ENCODE measurements at regions not wholly inside any gene's neighbourhood (a gene's known extent, or its start where the extent isn't known, plus 50 kb on each side); places are given as distances from the start of the nearest gene placed in this dataset.
"Not testable (repeated sequence)": the region's sequence is repeated elsewhere in the genome, so short reads cannot be mapped to it uniquely, and the experiment has no call there.

- no peak for DNase-seq (ENCODE audit: low read depth)
Observed at GRCh38 chr20:48381353-48382120, 446.3 kb downstream of the PREX1 start.

DNA sequence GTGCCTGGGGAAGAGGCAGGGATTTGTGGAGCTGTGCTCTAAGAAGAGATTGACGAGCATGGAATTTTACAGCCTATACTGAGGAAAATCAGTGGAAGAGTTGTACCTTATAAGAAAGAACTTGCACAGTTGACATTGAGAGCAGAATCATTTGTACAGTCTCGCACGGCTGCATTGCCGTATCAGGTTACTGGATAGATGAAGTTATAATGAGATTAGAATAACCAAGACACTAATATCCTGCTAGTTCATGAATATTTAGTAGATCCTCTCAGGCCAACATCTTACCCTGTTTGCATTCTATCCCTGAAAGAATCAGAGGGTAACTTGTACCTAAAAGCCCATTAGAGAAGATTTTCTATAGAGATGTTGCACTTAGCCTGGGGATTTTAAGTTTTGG is 447.1 kb downstream of the PREX1 start:
- DNase-seq (ENCODE audit: low read depth) = no peak

- no peak for DNase-seq (ENCODE audit: low read depth)
Observed at GRCh38 chr20:48378976-48379675, 448.7 kb downstream of the PREX1 start.

- no peak for DNase-seq (ENCODE audit: low read depth)
Observed at GRCh38 chr20:48377940-48378339, 449.9 kb downstream of the PREX1 start.

- DNase-seq (ENCODE audit: low read depth) = no peak
Observed at GRCh38 chr20:48375804-48376203, 452.0 kb downstream of the PREX1 start.

GRCh38 chr20:48374991-48375595 is 452.7 kb downstream of the PREX1 start:
- DNase-seq (ENCODE audit: low read depth) = no peak

DNA sequence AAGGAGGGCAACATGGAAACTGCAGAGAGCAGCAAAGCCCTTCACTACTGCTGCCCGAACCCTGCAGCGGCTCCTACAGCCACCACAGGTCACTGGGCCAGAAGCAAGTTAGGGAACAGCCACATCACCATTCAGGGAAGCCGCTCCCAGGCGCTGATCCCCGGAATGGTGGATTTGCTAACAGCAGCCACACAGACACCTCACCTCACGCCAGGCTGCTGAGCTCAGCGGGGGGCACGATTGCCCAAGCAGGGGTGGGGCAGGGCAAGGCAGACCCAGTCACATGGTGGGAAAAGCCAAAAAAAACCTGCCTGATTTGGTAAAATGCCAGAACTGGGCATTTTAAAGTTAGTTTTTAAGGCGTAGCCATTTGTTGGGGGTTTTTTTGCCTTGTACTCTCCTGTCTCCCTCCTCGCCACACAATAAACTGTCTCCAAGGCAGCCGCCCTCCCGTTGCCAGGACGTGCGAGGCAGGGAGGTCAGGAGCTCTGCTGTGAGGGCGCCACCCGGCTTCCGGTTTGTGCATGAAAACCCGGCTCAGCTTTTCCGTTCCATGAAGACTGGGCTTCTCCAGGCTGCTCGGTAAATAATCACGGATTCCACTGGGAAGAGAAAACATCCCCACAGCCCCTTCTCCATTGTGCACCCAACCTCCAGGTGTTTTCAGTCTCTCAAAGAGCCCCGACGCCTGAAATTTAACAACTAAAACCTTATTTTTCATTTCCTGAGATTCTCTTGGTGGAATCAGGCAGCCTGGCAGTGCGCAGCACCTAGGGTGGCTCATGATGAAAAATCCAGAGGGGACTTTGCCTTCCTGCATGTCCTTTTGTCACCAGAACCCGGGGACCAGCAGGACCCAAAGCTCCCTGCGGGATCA is 453.5 kb downstream of the PREX1 start:
- DNase-seq (ENCODE audit: low read depth) = not testable (repeated sequence)

- no peak for DNase-seq (ENCODE audit: low read depth)
Observed at GRCh38 chr20:48373555-48373934, 454.3 kb downstream of the PREX1 start.

GRCh38 chr20:48372851-48373554 is 454.8 kb downstream of the PREX1 start:
- DNase-seq (ENCODE audit: low read depth) = not testable (repeated sequence)

- no peak for DNase-seq (ENCODE audit: low read depth)
Observed at GRCh38 chr20:48371211-48371610, 456.6 kb downstream of the PREX1 start.

DNA sequence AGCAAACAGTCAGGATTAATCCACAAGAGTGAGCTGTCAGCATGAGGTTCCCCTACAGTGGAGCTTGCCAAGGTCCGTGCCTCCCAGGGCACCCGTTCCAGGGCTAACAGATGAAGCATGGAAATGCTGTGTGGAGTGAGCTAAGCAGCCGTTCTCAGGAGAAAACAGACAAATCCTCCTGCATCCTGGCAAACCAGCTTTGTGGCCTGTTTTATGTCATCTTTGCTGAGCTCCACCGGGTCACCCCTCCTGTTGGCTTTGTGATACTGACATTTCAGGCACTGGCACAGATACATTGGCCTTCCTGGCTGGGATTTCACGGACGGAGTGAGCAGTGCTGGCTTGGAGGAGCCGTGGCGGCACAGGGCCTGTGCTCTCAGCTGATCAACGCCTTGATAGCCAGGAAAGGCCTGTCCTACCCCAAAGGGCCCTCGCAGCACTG is 459.2 kb downstream of the PREX1 start:
- not testable (repeated sequence) for DNase-seq (ENCODE audit: low read depth)

- DNase-seq (ENCODE audit: low read depth) = not testable (repeated sequence)
Observed at GRCh38 chr20:48367541-48368358, 460.0 kb downstream of the PREX1 start.

DNA sequence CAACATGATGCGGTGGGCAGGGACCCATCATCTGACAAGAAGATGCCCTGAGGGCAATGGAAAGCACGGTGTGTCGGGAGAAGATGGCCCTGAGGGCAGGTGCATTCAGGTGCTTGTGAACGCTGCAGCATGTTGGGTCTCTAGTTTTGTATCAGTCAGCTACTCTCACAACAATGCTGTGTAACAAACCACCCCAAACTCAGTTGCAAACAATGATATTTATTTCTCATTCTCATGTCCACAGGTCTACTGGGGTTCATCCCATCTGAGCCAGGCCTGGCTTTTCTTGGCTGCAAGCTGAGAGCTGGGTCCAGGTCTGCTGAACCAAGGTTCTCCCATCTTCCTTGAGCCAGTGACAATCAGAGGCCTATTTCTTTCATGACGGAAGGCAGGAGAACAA is 461.6 kb downstream of the PREX1 start:
- no peak for DNase-seq (ENCODE audit: low read depth)

DNA sequence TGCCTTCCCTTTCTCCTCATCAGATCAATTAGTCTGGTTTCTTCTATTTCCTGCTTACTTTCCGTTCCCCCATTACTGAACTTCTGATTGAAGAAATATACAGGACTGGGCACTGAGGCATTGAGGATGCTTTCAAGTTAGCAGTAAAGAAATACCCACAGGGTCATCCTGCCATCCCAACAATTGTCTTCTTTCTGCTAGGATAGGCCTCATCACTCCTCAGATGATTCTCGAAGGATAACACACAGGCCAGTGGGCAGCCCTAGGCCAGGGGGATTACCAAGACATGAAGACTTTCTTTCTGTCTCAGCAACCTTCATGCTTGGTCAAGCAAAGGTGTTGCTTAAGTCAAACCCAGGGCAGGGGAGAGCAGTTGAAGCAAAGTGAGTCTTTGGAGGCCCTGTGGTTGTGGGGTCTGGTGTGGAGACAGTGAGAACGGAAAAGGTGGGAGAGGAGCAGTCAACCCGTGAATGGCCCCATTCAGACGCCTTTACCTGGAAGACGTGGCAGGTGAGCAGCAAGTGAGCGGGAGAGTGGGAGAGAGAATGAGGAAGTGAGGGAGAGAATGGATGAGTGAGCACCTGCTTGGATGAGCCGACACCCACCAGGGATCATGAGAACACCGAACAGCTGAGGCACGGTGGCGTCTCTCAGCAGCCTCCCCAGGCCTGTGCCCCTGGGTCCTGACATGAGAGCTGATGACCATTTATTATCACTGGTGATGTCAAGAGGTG is 462.9 kb downstream of the PREX1 start:
- no peak for DNase-seq (ENCODE audit: low read depth)

GRCh38 chr20:48364055-48364454 is 463.7 kb downstream of the PREX1 start:
- DNase-seq (ENCODE audit: low read depth) = no peak

DNA sequence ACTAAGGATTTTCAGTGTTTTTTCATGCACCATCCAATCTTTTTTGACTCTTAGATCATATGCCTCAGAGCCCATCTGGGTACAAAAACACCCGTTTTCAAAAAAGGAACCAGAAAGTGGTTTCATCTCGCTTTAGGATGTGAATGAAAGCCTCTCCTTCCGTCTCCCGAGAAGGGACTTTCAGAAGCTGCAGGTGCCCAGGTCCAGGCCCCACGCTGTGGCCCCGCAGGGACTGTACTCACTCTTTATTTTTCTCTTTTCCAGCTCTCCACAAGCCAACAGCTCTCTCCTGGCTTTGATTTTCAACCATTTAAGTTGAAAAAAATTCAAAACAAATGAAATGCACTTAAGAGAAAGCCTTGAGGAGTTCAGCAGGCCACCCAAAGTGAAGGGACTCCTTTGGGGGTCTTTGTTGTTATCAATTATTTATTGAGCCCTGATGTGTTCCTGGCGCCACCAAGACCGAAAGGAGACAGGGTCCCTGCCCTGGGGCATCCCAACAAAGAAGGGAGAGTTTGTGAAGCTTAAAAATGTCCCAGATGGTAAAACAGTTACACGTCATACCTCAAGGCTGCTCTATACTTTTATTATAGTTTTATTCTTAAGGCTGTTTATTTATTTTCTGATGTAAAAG is 467.3 kb downstream of the PREX1 start:
- DNase-seq (ENCODE audit: low read depth) = no peak

GRCh38 chr20:48359692-48360341 is 468.0 kb downstream of the PREX1 start:
- no peak for DNase-seq (ENCODE audit: low read depth)

GRCh38 chr20:48359055-48359390 is 468.8 kb downstream of the PREX1 start:
- not testable (repeated sequence) for DNase-seq (ENCODE audit: low read depth)
